CD14-positive monocyte (primary cell): ENCODE measurements at regions not wholly inside any gene's neighbourhood (a gene's known extent, or its start where the extent isn't known, plus 50 kb on each side); places are given as distances from the start of the nearest gene placed in this dataset.

ENCODE experiments used
- DNase-seq, 3 donors: peaks; one replicate each; pipeline ENCODE4 v3.0.0-alpha.2; 2011 to 2022
- H2AFZ ChIP-seq: 2 replicates; pipeline ENCODE4 v1.6.0; 2012; ENCODE audit warnings: mild to moderate bottlenecking, low read depth, low read length, inconsistent platforms; ENCODE audit not compliant: insufficient read depth, poor library complexity, severe bottlenecking
- H3K27ac ChIP-seq, 2 donors: 1 replicate in 1 of 2; 2 replicates in 1 of 2; pipeline ENCODE4 v1.5.1; 2012 to 2013; ENCODE audit warnings: low read length in 2 of 2, control low read depth in 1 of 2, inconsistent platforms in 1 of 2, low read depth in 1 of 2, mild to moderate bottlenecking in 1 of 2
- H3K27me3 ChIP-seq, 2 donors: one replicate each; pipeline versions ENCODE4 v1.6.0 to v1.6.1; 2011 to 2013; ENCODE audit warnings: low read length in 2 of 2; ENCODE audit not compliant: control insufficient read depth in 2 of 2, insufficient read depth in 2 of 2
- H3K36me3 ChIP-seq, 2 donors: replicated peaks in 1 of 2; 1 replicate in 1 of 2; 2 replicates in 1 of 2; pipeline versions ENCODE4 v1.5.1 to v1.6.1; 2012 to 2013; ENCODE audit warnings: low read length in 2 of 2, control low read depth in 1 of 2, inconsistent platforms in 1 of 2, mild to moderate bottlenecking in 1 of 2; ENCODE audit not compliant: insufficient read depth in 2 of 2, control insufficient read depth in 1 of 2
- H3K4me1 ChIP-seq, 2 donors: 1 replicate in 1 of 2; 2 replicates in 1 of 2; pipeline versions ENCODE4 v1.5.1 to v1.6.1; 2012 to 2013; ENCODE audit warnings: low read length in 2 of 2, control low read depth in 1 of 2, inconsistent platforms in 1 of 2, mild to moderate bottlenecking in 1 of 2, moderate library complexity in 1 of 2; ENCODE audit not compliant: insufficient read depth in 2 of 2, control insufficient read depth in 1 of 2
- H3K4me2 ChIP-seq: replicated peaks from 2 replicates; pipeline ENCODE3; 2012; ENCODE audit warnings: low read length, moderate library complexity, mild to moderate bottlenecking; ENCODE audit not compliant: poor library complexity, severe bottlenecking; ENCODE audit errors: extremely low read depth
- H3K4me3 ChIP-seq, 3 experiments: fragments of 200-600 bp in 1 of 3; sonication (generic) in 1 of 3; replicated peaks in 1 of 3; 1 replicate in 2 of 3; 2 replicates in 1 of 3; pipeline ENCODE4 v1.5.1; 2011 to 2013; ENCODE audit warnings: low read length in 3 of 3, mild to moderate bottlenecking in 3 of 3, control low read depth in 2 of 3, low read depth in 2 of 3, inconsistent platforms in 1 of 3, moderate library complexity in 1 of 3
- H3K79me2 ChIP-seq: 2 replicates; pipeline ENCODE4 v1.6.0; 2012; ENCODE audit warnings: mild to moderate bottlenecking, control low read depth, inconsistent platforms, low read length, moderate library complexity; ENCODE audit not compliant: insufficient read depth
- H3K9ac ChIP-seq: 2 replicates; pipeline ENCODE4 v1.6.0; 2017; ENCODE audit warnings: low read length, mild to moderate bottlenecking; ENCODE audit not compliant: insufficient read depth, poor library complexity, severe bottlenecking
- H3K9me3 ChIP-seq, 2 donors: replicated peaks in 1 of 2; 1 replicate in 1 of 2; 2 replicates in 1 of 2; pipeline versions ENCODE4 v1.5.1 to v1.6.1; 2012 to 2013; ENCODE audit warnings: low read length in 2 of 2, control low read depth in 1 of 2; ENCODE audit not compliant: control insufficient read depth in 1 of 2, insufficient read depth in 1 of 2
- H4K20me1 ChIP-seq: 2 replicates; pipeline ENCODE4 v1.6.0; 2012; ENCODE audit warnings: mild to moderate bottlenecking, low read length, control low read depth, moderate library complexity; ENCODE audit not compliant: insufficient read depth
- H3K27ac Mint-ChIP-seq, 7 donors: one replicate each; pipeline ENCODE4 v1.8.0; 2020; ENCODE audit warnings: mild to moderate bottlenecking in 7 of 7, mixed read lengths in 7 of 7, moderate library complexity in 6 of 7, inconsistent platforms in 2 of 7
- H3K27me3 Mint-ChIP-seq, 3 donors: one replicate each; pipeline ENCODE4 v1.8.0; 2021 to 2022; ENCODE audit warnings: low read depth in 3 of 3, mild to moderate bottlenecking in 3 of 3, mixed read lengths in 3 of 3, moderate library complexity in 3 of 3, inconsistent platforms in 1 of 3
- H3K36me3 Mint-ChIP-seq, 2 donors: one replicate each; pipeline ENCODE4 v1.8.0; 2020; ENCODE audit warnings: mixed read lengths in 2 of 2, inconsistent platforms in 1 of 2, mild to moderate bottlenecking in 1 of 2
- H3K4me1 Mint-ChIP-seq: one replicate; pipeline ENCODE4 v1.8.0; 2020; ENCODE audit warnings: mild to moderate bottlenecking, mixed read lengths
- H3K4me3 Mint-ChIP-seq, 2 donors: one replicate each; pipeline ENCODE4 v1.8.0; 2020; ENCODE audit warnings: mild to moderate bottlenecking in 2 of 2, mixed read lengths in 2 of 2, moderate library complexity in 1 of 2
- H3K9me3 Mint-ChIP-seq, 7 donors: one replicate each; pipeline ENCODE4 v1.8.0; 2020 to 2022; ENCODE audit warnings: mixed read lengths in 7 of 7, mild to moderate bottlenecking in 6 of 7, moderate library complexity in 6 of 7, inconsistent platforms in 2 of 7
- WGBS: methylation state at CpG from one replicate; pipeline ENCODE4 v1.1.5; 2013; ENCODE audit warnings: missing lambda C conversion rate; ENCODE audit not compliant: insufficient coverage; 5-methylcytosine and 5-hydroxymethylcytosine counted together
- intact Hi-C, 2 donors: fragments of 100-400 bp; cut with micrococcal nuclease; formaldehyde crosslinking; loops; one replicate each; pipeline versions ENCODE4 v1.15.0 to v1.15.1; 2023
- TF ChIP-seq, protein P1 (sequence below): fragments of 200-600 bp; IDR thresholded peaks from one replicate; pipeline ENCODE4 v1.8.0; 2022; ENCODE audit warnings: antibody characterized with exemption, mild to moderate bottlenecking

DNA sequence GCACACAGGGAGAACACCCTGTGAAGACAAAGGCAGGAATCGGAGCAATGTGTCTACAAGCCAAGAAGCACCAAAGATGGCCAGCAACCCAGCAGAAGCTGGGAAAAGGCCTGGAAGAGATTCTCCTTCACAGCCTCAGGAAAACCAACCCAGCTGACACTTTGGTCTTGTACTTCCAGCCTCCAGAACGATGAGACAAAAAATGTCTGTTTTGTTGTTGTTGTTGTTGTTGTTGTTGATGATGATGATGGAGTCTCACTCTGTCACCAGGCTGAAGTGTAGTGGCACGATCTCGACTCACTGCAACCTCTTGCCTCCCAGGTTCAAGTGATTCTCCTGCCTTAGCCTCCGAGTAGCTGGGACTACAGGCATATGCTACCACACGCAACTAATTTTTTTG lies 157.3 kb downstream of the ETS2 start:
- no peak overlapping the region for H3K27ac Mint-ChIP-seq
- Histone ChIP-seq H3K36me3 (no peaks in the 10 kb centered on the region), H2AFZ (no peak overlapping the region), H4K20me1 (no peaks in the 10 kb centered on the region), H3K27ac (no peak overlapping the region), H3K79me2 (no peaks in the 10 kb centered on the region), H3K9me3 (no peaks in the 10 kb centered on the region), H3K4me3 (no peak overlapping the region), H3K4me1 (peaks cover 7 to 12% of the 10 kb centered on the region in 2 donors), H3K4me2 (no peak overlapping the region), H3K27me3 (no peaks in the 10 kb centered on the region), H3K9ac (no peak overlapping the region)
- 75% methylated on average over 4 of the region's 6 CpGs for WGBS
- no peaks in the 10 kb centered on the region for H3K36me3 Mint-ChIP-seq
- no peak overlapping the region for H3K4me3 Mint-ChIP-seq
- DNase-seq = no peak
- H3K4me1 Mint-ChIP-seq = peaks cover 18% of the 10 kb centered on the region
- TF ChIP-seq, protein P1, sequence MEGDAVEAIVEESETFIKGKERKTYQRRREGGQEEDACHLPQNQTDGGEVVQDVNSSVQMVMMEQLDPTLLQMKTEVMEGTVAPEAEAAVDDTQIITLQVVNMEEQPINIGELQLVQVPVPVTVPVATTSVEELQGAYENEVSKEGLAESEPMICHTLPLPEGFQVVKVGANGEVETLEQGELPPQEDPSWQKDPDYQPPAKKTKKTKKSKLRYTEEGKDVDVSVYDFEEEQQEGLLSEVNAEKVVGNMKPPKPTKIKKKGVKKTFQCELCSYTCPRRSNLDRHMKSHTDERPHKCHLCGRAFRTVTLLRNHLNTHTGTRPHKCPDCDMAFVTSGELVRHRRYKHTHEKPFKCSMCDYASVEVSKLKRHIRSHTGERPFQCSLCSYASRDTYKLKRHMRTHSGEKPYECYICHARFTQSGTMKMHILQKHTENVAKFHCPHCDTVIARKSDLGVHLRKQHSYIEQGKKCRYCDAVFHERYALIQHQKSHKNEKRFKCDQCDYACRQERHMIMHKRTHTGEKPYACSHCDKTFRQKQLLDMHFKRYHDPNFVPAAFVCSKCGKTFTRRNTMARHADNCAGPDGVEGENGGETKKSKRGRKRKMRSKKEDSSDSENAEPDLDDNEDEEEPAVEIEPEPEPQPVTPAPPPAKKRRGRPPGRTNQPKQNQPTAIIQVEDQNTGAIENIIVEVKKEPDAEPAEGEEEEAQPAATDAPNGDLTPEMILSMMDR = no peak
- H3K9me3 Mint-ChIP-seq = peaks cover 0 to 9% (median 4%) of the 10 kb centered on the region in 7 donors
- H3K27me3 Mint-ChIP-seq = peaks cover 0 to 3% (median 2%) of the 10 kb centered on the region in 3 donors
- intact Hi-C loops = no loop called here

DNA sequence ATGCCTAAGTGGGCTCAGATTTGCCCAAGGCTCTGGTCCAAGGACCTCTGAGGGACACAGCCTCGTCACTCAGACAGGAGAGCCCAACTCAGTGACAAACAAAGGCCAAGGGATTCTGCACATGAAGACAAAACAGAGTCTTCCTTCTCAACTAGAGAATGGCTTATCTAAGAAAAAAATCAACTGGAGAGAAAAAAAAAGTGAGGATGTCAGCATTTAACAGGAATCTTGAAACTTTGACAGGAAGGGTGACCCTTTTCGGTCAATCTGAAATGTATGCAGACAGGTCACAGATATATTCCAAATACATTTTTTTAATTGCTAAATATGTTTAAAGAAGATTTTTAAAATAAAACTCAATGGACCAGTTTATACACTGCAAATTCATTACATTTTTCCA lies 154.5 kb downstream of the ETS2 start:
- H3K9ac ChIP-seq = no peak overlapping the region
- DNase-seq = no peak
- H3K4me1 ChIP-seq = peaks cover 14 to 24% of the 10 kb centered on the region in 2 donors
- no peak overlapping the region for H3K4me3 ChIP-seq
- H3K27me3 ChIP-seq = no peaks in the 10 kb centered on the region
- H3K27ac Mint-ChIP-seq = peak overlapping the region in 2 of 7 donors; percentile 3 to 50
- peaks cover 0 to 9% (median 4%) of the 10 kb centered on the region in 7 donors for H3K9me3 Mint-ChIP-seq
- peaks cover 26% of the 10 kb centered on the region for H3K4me1 Mint-ChIP-seq
- TF ChIP-seq, protein P1 = no peak
- no peaks in the 10 kb centered on the region for H3K36me3 Mint-ChIP-seq
- H4K20me1 ChIP-seq = no peaks in the 10 kb centered on the region
- no peaks in the 10 kb centered on the region for H3K9me3 ChIP-seq
- no peaks in the 10 kb centered on the region for H3K36me3 ChIP-seq
- H3K27ac ChIP-seq = no peak overlapping the region
- H3K27me3 Mint-ChIP-seq = peaks cover 0 to under 1% (median 0%) of the 10 kb centered on the region in 3 donors
- no CpG with 5 or more reads among the region's 2 CpGs for WGBS
- intact Hi-C loops = no loop called here
- H3K4me2 ChIP-seq = no peak overlapping the region
- H3K4me3 Mint-ChIP-seq = no peak overlapping the region
- no peaks in the 10 kb centered on the region for H3K79me2 ChIP-seq
- no peak overlapping the region for H2AFZ ChIP-seq
